ENCODE measurements at regions not wholly inside any gene's neighbourhood (a gene's known extent, or its start where the extent isn't known, plus 50 kb on each side); places are given as distances from the start of the nearest gene placed in this dataset.

GRCh38 chr4:58205446-58206235, 1095.5 kb upstream of the IGFBP7 start:
- no peak for DNase-seq (ENCODE audit: low spot score)

- DNase-seq (ENCODE audit: low spot score) = no peak
These were observed 1082.0 kb upstream of the IGFBP7 start for GRCh38 chr4:58192217-58192616.

GRCh38 chr4:58191109-58191508, 1080.9 kb upstream of the IGFBP7 start:
- DNase-seq (ENCODE audit: low spot score) = no peak

GRCh38 chr4:58188316-58188715, 1078.1 kb upstream of the IGFBP7 start:
- DNase-seq (ENCODE audit: low spot score) = no peak

- no peak for DNase-seq (ENCODE audit: low spot score)
These were observed 1064.8 kb upstream of the IGFBP7 start for GRCh38 chr4:58175024-58175423.

GRCh38 chr4:58166490-58166889, 1056.3 kb upstream of the IGFBP7 start:
- DNase-seq (ENCODE audit: low spot score) = no peak

GRCh38 chr4:58163156-58163555, 1053.0 kb upstream of the IGFBP7 start:
- no peak for DNase-seq (ENCODE audit: low spot score)

- no peak for DNase-seq (ENCODE audit: low spot score)
These were observed 1039.4 kb upstream of the IGFBP7 start for GRCh38 chr4:58149404-58150085.

GRCh38 chr4:58144721-58145120, 1034.5 kb upstream of the IGFBP7 start:
- no peak for DNase-seq (ENCODE audit: low spot score)

- no peak for DNase-seq (ENCODE audit: low spot score)
These were observed 1028.8 kb upstream of the IGFBP7 start for GRCh38 chr4:58138786-58139668.

GRCh38 chr4:58136604-58137003, 1026.4 kb upstream of the IGFBP7 start:
- no peak for DNase-seq (ENCODE audit: low spot score)

- no peak for DNase-seq (ENCODE audit: low spot score)
These were observed 1017.5 kb upstream of the IGFBP7 start for GRCh38 chr4:58127680-58128079.

- no peak for DNase-seq (ENCODE audit: low spot score)
These were observed 1009.1 kb upstream of the IGFBP7 start for GRCh38 chr4:58119298-58119697.

GRCh38 chr4:58113126-58113525, 1002.9 kb upstream of the IGFBP7 start:
- no peak for DNase-seq (ENCODE audit: low spot score)

- no peak for DNase-seq (ENCODE audit: low spot score)
These were observed 1001.6 kb upstream of the IGFBP7 start for GRCh38 chr4:58111818-58112217.

- no peak for DNase-seq (ENCODE audit: low spot score)
These were observed 983.2 kb upstream of the IGFBP7 start for GRCh38 chr4:58093352-58093751.

- no peak for DNase-seq (ENCODE audit: low spot score)
These were observed 980.4 kb upstream of the IGFBP7 start for GRCh38 chr4:58090539-58090938.

GRCh38 chr4:58081356-58081755, 971.2 kb upstream of the IGFBP7 start:
- no peak for DNase-seq (ENCODE audit: low spot score)

GRCh38 chr4:58075724-58076123, 965.5 kb upstream of the IGFBP7 start:
- DNase-seq (ENCODE audit: low spot score) = no peak

- DNase-seq (ENCODE audit: low spot score) = no peak
These were observed 964.2 kb upstream of the IGFBP7 start for GRCh38 chr4:58074382-58074781.

GRCh38 chr4:58070726-58071125, 960.5 kb upstream of the IGFBP7 start:
- no peak for DNase-seq (ENCODE audit: low spot score)

GRCh38 chr4:58064653-58065052, 954.5 kb upstream of the IGFBP7 start:
- no peak for DNase-seq (ENCODE audit: low spot score)

All from activated CD4-positive, alpha-beta T cell treated with anti-CD3 and anti-CD28 coated beads, Interleukin-2, Interleukin-4, amounts not matched to agents 100 ng/mL and 50 ng/mL, durations not matched to agents 16 hours and 8 hours (primary cell).